ENCODE measurements at regions not wholly inside any gene's neighbourhood (a gene's known extent, or its start where the extent isn't known, plus 50 kb on each side); places are given as distances from the start of the nearest gene placed in this dataset.

DNA sequence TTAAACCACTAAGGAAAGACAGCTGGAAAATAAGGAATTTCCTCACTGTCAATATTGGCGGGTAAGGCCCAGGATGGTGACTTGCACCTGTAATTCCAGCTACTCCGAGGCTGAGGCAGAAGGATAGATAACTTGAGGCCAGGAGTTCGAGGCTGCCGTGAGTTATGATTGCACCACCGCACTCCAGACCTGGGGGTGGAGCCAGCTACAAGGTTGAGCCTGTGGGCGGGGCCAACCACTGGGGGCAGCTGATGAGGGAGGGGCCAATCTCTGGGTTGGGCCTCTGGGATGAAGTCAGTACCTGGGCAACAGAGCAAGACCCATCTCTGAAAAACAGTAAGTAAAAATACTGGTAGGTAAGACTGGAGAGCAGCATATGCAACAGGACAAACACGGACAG, 80.1 kb upstream of the ADO start:
- TF ChIP-seq, protein P1, sequence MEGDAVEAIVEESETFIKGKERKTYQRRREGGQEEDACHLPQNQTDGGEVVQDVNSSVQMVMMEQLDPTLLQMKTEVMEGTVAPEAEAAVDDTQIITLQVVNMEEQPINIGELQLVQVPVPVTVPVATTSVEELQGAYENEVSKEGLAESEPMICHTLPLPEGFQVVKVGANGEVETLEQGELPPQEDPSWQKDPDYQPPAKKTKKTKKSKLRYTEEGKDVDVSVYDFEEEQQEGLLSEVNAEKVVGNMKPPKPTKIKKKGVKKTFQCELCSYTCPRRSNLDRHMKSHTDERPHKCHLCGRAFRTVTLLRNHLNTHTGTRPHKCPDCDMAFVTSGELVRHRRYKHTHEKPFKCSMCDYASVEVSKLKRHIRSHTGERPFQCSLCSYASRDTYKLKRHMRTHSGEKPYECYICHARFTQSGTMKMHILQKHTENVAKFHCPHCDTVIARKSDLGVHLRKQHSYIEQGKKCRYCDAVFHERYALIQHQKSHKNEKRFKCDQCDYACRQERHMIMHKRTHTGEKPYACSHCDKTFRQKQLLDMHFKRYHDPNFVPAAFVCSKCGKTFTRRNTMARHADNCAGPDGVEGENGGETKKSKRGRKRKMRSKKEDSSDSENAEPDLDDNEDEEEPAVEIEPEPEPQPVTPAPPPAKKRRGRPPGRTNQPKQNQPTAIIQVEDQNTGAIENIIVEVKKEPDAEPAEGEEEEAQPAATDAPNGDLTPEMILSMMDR (IDR thresholded peaks at IDR 0.05) = no peak
- Histone ChIP-seq H3K4me2 (ENCODE audit: low read length) (no peak overlapping the region), H3K9ac (no peak overlapping the region), H3K4me3 (ENCODE audit: low read depth, low read length) (no peak overlapping the region), H3K79me2 (no peaks in the 10 kb centered on the region), H3K36me3 (ENCODE audit: control insufficient read depth, insufficient read depth, low read length) (no peaks in the 10 kb centered on the region), H3K4me1 (no peaks in the 10 kb centered on the region), H2AFZ (no peak overlapping the region), H3K27me3 (ENCODE audit: control insufficient read depth, insufficient read depth, low read length) (no peaks in the 10 kb centered on the region), H3K27ac (no peak overlapping the region), H3K9me3 (ENCODE audit: control insufficient read depth, low read length) (no peaks in the 10 kb centered on the region)

DNA sequence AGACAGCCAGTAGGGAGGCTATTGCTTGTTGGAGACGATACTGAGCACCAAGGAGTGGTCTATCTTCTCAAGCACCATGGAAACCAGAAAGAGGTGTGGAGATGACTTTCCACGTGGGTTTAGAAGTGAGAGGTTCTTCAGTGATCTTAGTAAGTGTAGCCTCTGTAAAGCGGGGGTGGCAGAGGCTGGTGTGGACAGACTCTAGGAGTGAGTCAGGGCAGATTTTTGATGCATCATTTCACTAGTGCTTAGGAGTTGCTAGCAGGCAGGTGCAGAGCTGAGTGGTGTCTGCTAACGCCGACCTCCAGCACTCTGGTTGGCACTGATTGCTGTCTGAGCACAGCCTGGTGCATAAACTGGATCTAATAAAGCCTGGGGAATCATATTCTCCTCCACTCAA, 78.4 kb upstream of the ADO start:
- Histone ChIP-seq H3K9ac (no peak overlapping the region), H3K36me3 (ENCODE audit: control insufficient read depth, insufficient read depth, low read length) (no peaks in the 10 kb centered on the region), H3K4me2 (ENCODE audit: low read length) (no peak overlapping the region), H3K27me3 (ENCODE audit: control insufficient read depth, insufficient read depth, low read length) (no peaks in the 10 kb centered on the region), H3K79me2 (no peaks in the 10 kb centered on the region), H3K27ac (no peak overlapping the region), H3K4me3 (ENCODE audit: low read depth, low read length) (no peak overlapping the region), H3K4me1 (no peaks in the 10 kb centered on the region), H2AFZ (no peak overlapping the region), H3K9me3 (ENCODE audit: control insufficient read depth, low read length) (no peaks in the 10 kb centered on the region)
- TF ChIP-seq, protein P1 (IDR thresholded peaks at IDR 0.05) = no peak

DNA sequence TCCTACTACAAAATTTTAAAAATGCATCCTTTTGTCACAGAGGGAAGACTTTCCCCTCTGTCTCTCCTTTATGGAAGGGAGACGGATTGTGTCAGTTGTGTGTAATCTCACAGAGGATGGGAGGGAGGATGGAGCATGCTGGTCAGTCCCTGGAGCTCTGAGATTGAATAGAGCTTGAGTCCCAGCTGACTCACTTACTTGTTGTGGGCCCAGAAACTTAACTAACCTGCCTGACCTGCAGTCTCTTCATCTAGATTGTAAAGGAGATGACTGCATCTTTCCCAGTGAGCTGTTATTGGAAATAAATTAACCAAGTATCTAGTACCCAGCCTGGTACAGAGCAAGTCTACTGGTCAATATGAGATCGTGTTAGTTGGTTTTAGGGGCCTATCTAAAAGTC, 77.9 kb upstream of the ADO start:
- no peak overlapping the region for H3K4me2 ChIP-seq (ENCODE audit: low read length)
- H3K4me1 ChIP-seq = no peaks in the 10 kb centered on the region
- TF ChIP-seq, protein P1 (IDR thresholded peaks at IDR 0.05) = no peak
- no peak overlapping the region for H3K9ac ChIP-seq
- no peak overlapping the region for H3K27ac ChIP-seq
- no peaks in the 10 kb centered on the region for H3K79me2 ChIP-seq
- no peak overlapping the region for H2AFZ ChIP-seq
- no peaks in the 10 kb centered on the region for H3K9me3 ChIP-seq (ENCODE audit: control insufficient read depth, low read length)
- no peaks in the 10 kb centered on the region for H3K27me3 ChIP-seq (ENCODE audit: control insufficient read depth, insufficient read depth, low read length)
- H3K4me3 ChIP-seq (ENCODE audit: low read depth, low read length) = no peak overlapping the region
- H3K36me3 ChIP-seq (ENCODE audit: control insufficient read depth, insufficient read depth, low read length) = no peaks in the 10 kb centered on the region

DNA sequence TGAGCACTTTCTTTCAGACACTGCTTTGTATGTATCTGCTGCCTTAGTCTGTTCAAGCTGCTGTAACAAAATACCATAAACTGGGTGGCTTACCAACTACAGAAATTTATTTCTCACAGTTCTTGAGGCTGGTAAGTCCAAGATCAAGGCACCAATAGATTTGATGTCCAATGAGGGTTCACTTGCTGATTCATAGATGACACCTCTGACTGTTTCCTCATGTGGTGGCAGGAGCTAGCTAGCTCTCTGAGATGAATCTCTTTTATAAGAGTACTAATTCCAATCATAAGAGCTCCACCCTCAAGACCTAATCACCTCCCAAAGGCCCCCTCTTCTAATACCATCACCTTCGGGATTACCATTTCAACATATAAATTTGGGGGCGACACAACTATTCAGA, 76.6 kb upstream of the ADO start:
- Histone ChIP-seq H3K27ac (no peak overlapping the region), H3K9ac (no peak overlapping the region), H3K9me3 (ENCODE audit: control insufficient read depth, low read length) (no peaks in the 10 kb centered on the region), H3K4me1 (no peaks in the 10 kb centered on the region), H3K36me3 (ENCODE audit: control insufficient read depth, insufficient read depth, low read length) (no peaks in the 10 kb centered on the region), H2AFZ (no peak overlapping the region), H3K79me2 (no peaks in the 10 kb centered on the region), H3K4me3 (ENCODE audit: low read depth, low read length) (no peak overlapping the region), H3K27me3 (ENCODE audit: control insufficient read depth, insufficient read depth, low read length) (no peaks in the 10 kb centered on the region), H3K4me2 (ENCODE audit: low read length) (no peak overlapping the region)
- TF ChIP-seq, protein P1 (IDR thresholded peaks at IDR 0.05) = no peak

DNA sequence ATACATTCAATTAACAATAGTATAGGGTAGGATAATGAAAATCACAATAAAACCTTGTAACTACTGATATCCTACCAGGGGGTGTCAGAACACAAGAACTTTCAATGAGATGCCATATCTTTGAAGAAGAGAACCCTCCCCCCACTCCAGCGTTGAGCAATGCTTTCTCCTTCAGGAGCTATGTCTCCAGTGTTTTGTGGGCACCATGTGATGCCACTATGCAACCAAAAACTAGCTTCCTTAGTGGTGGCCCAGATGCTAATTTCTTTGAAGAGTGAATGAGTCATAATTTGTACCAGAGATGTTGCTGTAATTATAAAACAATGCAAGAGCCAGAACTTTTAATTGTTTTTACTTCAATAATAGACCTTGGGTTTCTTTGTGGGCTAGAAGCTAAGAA, 76.0 kb upstream of the ADO start:
- H3K9ac ChIP-seq = no peak overlapping the region
- no peaks in the 10 kb centered on the region for H3K36me3 ChIP-seq (ENCODE audit: control insufficient read depth, insufficient read depth, low read length)
- no peak overlapping the region for H3K4me3 ChIP-seq (ENCODE audit: low read depth, low read length)
- TF ChIP-seq, protein P1 (IDR thresholded peaks at IDR 0.05) = no peak
- H2AFZ ChIP-seq = no peak overlapping the region
- H3K4me2 ChIP-seq (ENCODE audit: low read length) = no peak overlapping the region
- no peak overlapping the region for H3K27ac ChIP-seq
- H3K9me3 ChIP-seq (ENCODE audit: control insufficient read depth, low read length) = no peaks in the 10 kb centered on the region
- no peaks in the 10 kb centered on the region for H3K4me1 ChIP-seq
- no peaks in the 10 kb centered on the region for H3K79me2 ChIP-seq
- H3K27me3 ChIP-seq (ENCODE audit: control insufficient read depth, insufficient read depth, low read length) = no peaks in the 10 kb centered on the region
